WERI-Rb-1 (cell line): ENCODE measurements at regions not wholly inside any gene's neighbourhood (a gene's known extent, or its start where the extent isn't known, plus 50 kb on each side); places are given as distances from the start of the nearest gene placed in this dataset.
A peak's percentile ranks its signal among the peaks of the same experiment; 100 is the strongest.

Experiments
- DNase-seq: peaks from one replicate; pipeline ENCODE4 v3.0.0-alpha.2; 2020
- H3K27ac ChIP-seq: fragments of 250-450 bp; sonication (Bioruptor Pico); 2 replicates; pipeline ENCODE4 v1.5.1; 2020; ENCODE audit warnings: mild to moderate bottlenecking, moderate library complexity
- H3K27me3 ChIP-seq: fragments of 250-450 bp; sonication (Bioruptor Pico); 2 replicates; pipeline ENCODE4 v1.5.1; 2021; ENCODE audit warnings: mild to moderate bottlenecking, low read depth, moderate library complexity; ENCODE audit not compliant: insufficient read depth, severe bottlenecking
- H3K36me3 ChIP-seq: fragments of 250-450 bp; sonication (Bioruptor Pico); 2 replicates; pipeline ENCODE4 v1.5.1; 2020; ENCODE audit warnings: mild to moderate bottlenecking, moderate library complexity
- H3K4me3 ChIP-seq: 2 replicates; pipeline ENCODE4 v1.5.1; 2011; ENCODE audit warnings: low read depth, mild to moderate bottlenecking, control low read depth, low read length
- H3K9me3 ChIP-seq: fragments of 250-450 bp; sonication (Bioruptor Pico); 2 replicates; pipeline ENCODE4 v1.5.1; 2021; ENCODE audit warnings: mild to moderate bottlenecking, moderate library complexity; ENCODE audit not compliant: severe bottlenecking
- CTCF ChIP-seq: IDR thresholded peaks from 2 replicates; pipeline ENCODE4 v1.5.1; 2011; ENCODE audit warnings: low read depth, mild to moderate bottlenecking, control low read depth, inconsistent platforms, low read length

GRCh38 chr15:81068516-81068915 is 65.6 kb upstream of the CFAP161 start:
- no peak overlapping the region for H3K4me3 ChIP-seq
- DNase-seq, result no peak
- peaks cover 3% of the 10 kb centered on the region for H3K9me3 ChIP-seq
- peak overlapping the region; percentile 88 for H3K27ac ChIP-seq
- H3K27me3 ChIP-seq, result no peaks in the 10 kb centered on the region
- no peaks in the 10 kb centered on the region for H3K36me3 ChIP-seq
- TF ChIP-seq CTCF, result no peak

- H3K9me3 ChIP-seq, result peaks cover 3% of the 10 kb centered on the region
- no peaks in the 10 kb centered on the region for H3K36me3 ChIP-seq
- H3K27ac ChIP-seq, result peak overlapping the region; percentile 88
- H3K4me3 ChIP-seq, result peak overlapping the region; percentile 16
- H3K27me3 ChIP-seq, result no peaks in the 10 kb centered on the region
- TF ChIP-seq CTCF, result no peak
- DNase-seq, result peak; percentile 80
These were observed 64.7 kb upstream of the CFAP161 start for GRCh38 chr15:81069356-81069755.

- peak; percentile 40 for DNase-seq
- Histone ChIP-seq H3K27me3 (no peaks in the 10 kb centered on the region), H3K4me3 (peak overlapping the region; percentile 16), H3K9me3 (peaks cover 3% of the 10 kb centered on the region), H3K27ac (peak overlapping the region; percentile 88), H3K36me3 (no peaks in the 10 kb centered on the region)
- TF ChIP-seq CTCF, result peak; percentile 16; the same call in 1 of the 2 replicates
These were observed 64.2 kb upstream of the CFAP161 start for GRCh38 chr15:81069909-81070308.

- Histone ChIP-seq H3K4me3 (no peak overlapping the region), H3K27ac (no peak overlapping the region), H3K27me3 (no peaks in the 10 kb centered on the region), H3K9me3 (peaks cover 3% of the 10 kb centered on the region), H3K36me3 (no peaks in the 10 kb centered on the region)
- no peak for DNase-seq
- no peak for TF ChIP-seq CTCF
These were observed 63.0 kb upstream of the CFAP161 start for GRCh38 chr15:81071120-81071519.

DNA sequence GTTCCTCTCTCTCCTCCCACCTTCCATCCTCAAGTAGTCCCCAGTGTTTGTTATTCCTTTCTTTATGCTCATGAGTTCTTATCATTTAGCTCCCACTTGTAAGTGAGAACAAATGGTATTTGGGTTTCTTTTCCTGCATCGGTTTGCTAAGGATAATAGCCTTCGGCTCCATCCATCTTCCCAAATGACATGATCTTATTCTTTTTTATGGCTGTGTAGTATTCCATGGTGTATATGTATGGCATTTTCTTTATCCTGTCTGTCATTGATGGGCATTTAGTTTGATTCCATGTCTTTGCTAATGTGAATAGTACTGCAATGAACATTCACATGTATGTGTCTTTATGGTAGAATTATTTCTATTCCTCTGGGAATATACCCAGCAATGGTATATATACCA is 62.4 kb upstream of the CFAP161 start:
- Histone ChIP-seq H3K36me3 (no peaks in the 10 kb centered on the region), H3K9me3 (peaks cover 3% of the 10 kb centered on the region), H3K27ac (no peak overlapping the region), H3K27me3 (no peaks in the 10 kb centered on the region), H3K4me3 (no peak overlapping the region)
- no peak for TF ChIP-seq CTCF
- DNase-seq, result no peak

DNA sequence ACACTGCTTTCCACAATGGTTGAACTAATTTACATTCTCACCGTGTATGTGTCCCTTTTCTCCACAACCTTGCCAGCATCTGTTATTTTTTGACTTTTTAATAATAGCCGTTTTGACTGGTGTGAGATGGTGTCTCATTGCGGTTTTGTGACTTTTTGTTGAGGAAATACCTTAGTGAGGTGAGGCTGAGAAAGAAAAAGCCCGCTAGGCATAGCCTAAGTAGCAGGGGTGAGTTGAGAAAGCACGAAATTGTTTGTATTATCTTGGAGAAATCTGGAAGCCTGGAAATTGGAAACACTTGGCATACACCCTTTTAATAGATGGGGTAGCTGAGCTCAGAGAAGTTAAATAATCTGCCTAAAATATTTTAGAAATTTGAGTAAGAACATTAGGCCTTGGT is 61.5 kb upstream of the CFAP161 start:
- TF ChIP-seq CTCF, result no peak
- H3K9me3 ChIP-seq, result peaks cover 3% of the 10 kb centered on the region
- no peak overlapping the region for H3K27ac ChIP-seq
- H3K4me3 ChIP-seq, result no peak overlapping the region
- no peaks in the 10 kb centered on the region for H3K27me3 ChIP-seq
- DNase-seq, result no peak
- H3K36me3 ChIP-seq, result no peaks in the 10 kb centered on the region
